Fibroblast of lung (primary cell): ENCODE measurements at regions not wholly inside any gene's neighbourhood (a gene's known extent, or its start where the extent isn't known, plus 50 kb on each side); places are given as distances from the start of the nearest gene placed in this dataset.

Experiments
- EZH2 ChIP-seq: IDR thresholded peaks from 2 replicates; pipeline ENCODE4 v1.5.1; 2012; ENCODE audit warnings: low read length, control low read depth, mild to moderate bottlenecking; ENCODE audit errors: missing control alignments
- TF ChIP-seq, protein P1 (sequence below), 2 donors: IDR thresholded peaks in 1 of 2; conservative IDR thresholded peaks in 1 of 2; 1 replicate in 1 of 2; 2 replicates in 1 of 2; pipeline ENCODE4 v1.5.1; 2011 to 2012; ENCODE audit warnings: low read length in 2 of 2, control low read depth in 1 of 2, inconsistent platforms in 1 of 2, low read depth in 1 of 2, mild to moderate bottlenecking in 1 of 2

DNA sequence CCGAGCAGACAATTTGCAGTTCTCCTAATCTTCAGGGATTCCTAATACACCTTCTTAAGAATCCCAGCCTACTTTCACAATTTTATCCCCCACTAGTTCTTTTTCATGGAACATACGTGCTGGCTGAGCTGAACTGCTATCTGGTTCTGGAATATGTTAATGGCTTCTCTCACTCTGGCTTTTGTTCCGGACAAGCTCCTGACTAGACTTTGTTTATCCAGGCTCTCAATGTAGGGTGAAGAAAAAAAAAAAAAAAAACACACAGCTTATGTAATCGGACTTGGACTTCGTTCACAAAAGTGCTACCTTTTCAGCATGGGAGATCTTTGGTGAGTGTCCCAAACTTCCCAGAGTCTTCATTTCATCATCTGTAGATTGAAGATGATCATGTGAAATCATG is 555.4 kb upstream of the CPEB2 start:
- TF ChIP-seq, protein P1, sequence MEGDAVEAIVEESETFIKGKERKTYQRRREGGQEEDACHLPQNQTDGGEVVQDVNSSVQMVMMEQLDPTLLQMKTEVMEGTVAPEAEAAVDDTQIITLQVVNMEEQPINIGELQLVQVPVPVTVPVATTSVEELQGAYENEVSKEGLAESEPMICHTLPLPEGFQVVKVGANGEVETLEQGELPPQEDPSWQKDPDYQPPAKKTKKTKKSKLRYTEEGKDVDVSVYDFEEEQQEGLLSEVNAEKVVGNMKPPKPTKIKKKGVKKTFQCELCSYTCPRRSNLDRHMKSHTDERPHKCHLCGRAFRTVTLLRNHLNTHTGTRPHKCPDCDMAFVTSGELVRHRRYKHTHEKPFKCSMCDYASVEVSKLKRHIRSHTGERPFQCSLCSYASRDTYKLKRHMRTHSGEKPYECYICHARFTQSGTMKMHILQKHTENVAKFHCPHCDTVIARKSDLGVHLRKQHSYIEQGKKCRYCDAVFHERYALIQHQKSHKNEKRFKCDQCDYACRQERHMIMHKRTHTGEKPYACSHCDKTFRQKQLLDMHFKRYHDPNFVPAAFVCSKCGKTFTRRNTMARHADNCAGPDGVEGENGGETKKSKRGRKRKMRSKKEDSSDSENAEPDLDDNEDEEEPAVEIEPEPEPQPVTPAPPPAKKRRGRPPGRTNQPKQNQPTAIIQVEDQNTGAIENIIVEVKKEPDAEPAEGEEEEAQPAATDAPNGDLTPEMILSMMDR (conservative IDR thresholded peaks at IDR 0.05 in 1 of 2, IDR thresholded peaks at IDR 0.05 in 1 of 2; ENCODE audit: low read depth in 1 of 2, low read length in 2 of 2) = no peak
- no peak for TF ChIP-seq EZH2
